MCF 10A (cell line): ENCODE measurements at regions not wholly inside any gene's neighbourhood (a gene's known extent, or its start where the extent isn't known, plus 50 kb on each side); places are given as distances from the start of the nearest gene placed in this dataset.
A peak's percentile ranks its signal among the peaks of the same experiment; 100 is the strongest.
"Not testable (repeated sequence)": the region's sequence is repeated elsewhere in the genome, so short reads cannot be mapped to it uniquely, and the experiment has no call there.

Experiments used
- BruUV-seq: library from RNA; stranded (reverse); fragments of 400-500 nt; replicated peaks from 2 replicates; lab custom pipeline; 2021; lab: Mats Ljungman, UMichigan
- CTCF ChIA-PET: fragments of 300-600 bp; sonication (Branson Sonifier 250); formaldehyde crosslinking; extraction: SDS; loops from one replicate; lab custom pipeline; 2021; ENCODE audit warnings: antibody characterized with exemption, inconsistent platforms; lab: Yijun Ruan, JAX
- POLR2A ChIA-PET: fragments of 300-600, 350-650 bp; sonication (Branson Sonifier 250); formaldehyde crosslinking; extraction: SDS; loops from one replicate; lab custom pipeline; 2020; ENCODE audit warnings: antibody characterized with exemption, inconsistent platforms; lab: Yijun Ruan, JAX
- DNase-seq: peaks from one replicate; pipeline ENCODE4 v3.0.0-alpha.2; 2018; ENCODE audit not compliant: unreplicated experiment
- H3K27ac Mint-ChIP-seq: one replicate; pipeline ENCODE4 v1.8.0; 2022; ENCODE audit warnings: mild to moderate bottlenecking, low read depth, mixed read lengths; ENCODE audit not compliant: unreplicated experiment
- H3K27me3 Mint-ChIP-seq: one replicate; pipeline ENCODE4 v1.8.0; 2022; ENCODE audit warnings: mixed read lengths; ENCODE audit not compliant: insufficient read depth, unreplicated experiment
- H3K36me3 Mint-ChIP-seq: one replicate; pipeline ENCODE4 v1.8.0; 2022; ENCODE audit warnings: mild to moderate bottlenecking, moderate library complexity, mixed read lengths; ENCODE audit not compliant: insufficient read depth, unreplicated experiment
- H3K4me1 Mint-ChIP-seq: one replicate; pipeline ENCODE4 v1.8.0; 2022; ENCODE audit warnings: mixed read lengths; ENCODE audit not compliant: insufficient read depth, unreplicated experiment
- H3K4me3 Mint-ChIP-seq: one replicate; pipeline ENCODE4 v1.8.0; 2022; ENCODE audit warnings: mild to moderate bottlenecking, moderate library complexity, mixed read lengths; ENCODE audit not compliant: unreplicated experiment
- H3K9me3 Mint-ChIP-seq: one replicate; pipeline ENCODE4 v1.8.0; 2022; ENCODE audit warnings: mixed read lengths; ENCODE audit not compliant: unreplicated experiment
- CTCF ChIP-seq: fragments of 200-600 bp; IDR thresholded peaks from one replicate; pipeline ENCODE4 v1.8.0; 2022; ENCODE audit warnings: antibody characterized with exemption, mild to moderate bottlenecking; ENCODE audit not compliant: unreplicated experiment
- intact Hi-C: fragments of 100-400 bp; cut with micrococcal nuclease; formaldehyde crosslinking; loops from 2 replicates; pipeline ENCODE4 v1.14.1; 2022

GRCh38 chrX:3950373-3950772 lies 236.9 kb upstream of the PRKX start:
- POLR2A ChIA-PET = no interaction called here
- BruUV-seq = no TSS peak
- TF ChIP-seq CTCF = no peak
- Mint-ChIP-seq H3K27me3 (no peaks in the 10 kb centered on the region), H3K4me1 (no peaks in the 10 kb centered on the region), H3K27ac (no peak overlapping the region), H3K9me3 (peaks cover 15% of the 10 kb centered on the region), H3K36me3 (no peaks in the 10 kb centered on the region), H3K4me3 (no peak overlapping the region)
- CTCF ChIA-PET = interaction anchor here (0.6 to 1.6 kb wide), 4 partner anchors 12 to 783 kb away, joined by 3 to 10 read pairs (median 3); no protein-coding TSS in a partner anchor
- intact Hi-C loops = no loop called here
- DNase-seq = no peak

GRCh38 chrX:3943965-3944364 lies 230.5 kb upstream of the PRKX start:
- peaks cover 7% of the 10 kb centered on the region for H3K9me3 Mint-ChIP-seq
- POLR2A ChIA-PET = no interaction called here
- CTCF ChIA-PET = no interaction called here
- intact Hi-C loops = no loop called here
- no peak overlapping the region for H3K27ac Mint-ChIP-seq
- no peaks in the 10 kb centered on the region for H3K4me1 Mint-ChIP-seq
- no TSS peak for BruUV-seq
- DNase-seq = no peak
- H3K27me3 Mint-ChIP-seq = no peaks in the 10 kb centered on the region
- no peak overlapping the region for H3K4me3 Mint-ChIP-seq
- TF ChIP-seq CTCF = no peak
- H3K36me3 Mint-ChIP-seq = no peaks in the 10 kb centered on the region

GRCh38 chrX:3940000-3940610 lies 226.7 kb upstream of the PRKX start:
- no TSS peak for BruUV-seq
- H3K9me3 Mint-ChIP-seq = peaks cover 7% of the 10 kb centered on the region
- intact Hi-C loops = no loop called here
- no peaks in the 10 kb centered on the region for H3K36me3 Mint-ChIP-seq
- no peak overlapping the region for H3K27ac Mint-ChIP-seq
- CTCF ChIA-PET = interaction anchor here (0.6 to 4.7 kb wide), 9 partner anchors 13 to 1869 kb away, joined by 3 to 40 read pairs (median 6); no protein-coding TSS in a partner anchor
- H3K4me3 Mint-ChIP-seq = no peak overlapping the region
- no peaks in the 10 kb centered on the region for H3K4me1 Mint-ChIP-seq
- peak; percentile 38 for DNase-seq
- POLR2A ChIA-PET = interaction anchor here (0.6 to 1.8 kb wide), 2 partner anchors 13 to 58 kb away, joined by 3 to 4 read pairs; no protein-coding TSS in a partner anchor
- H3K27me3 Mint-ChIP-seq = no peaks in the 10 kb centered on the region
- TF ChIP-seq CTCF = peak; percentile 49

- DNase-seq = no peak
- Mint-ChIP-seq H3K9me3 (peaks cover 7% of the 10 kb centered on the region), H3K4me1 (no peaks in the 10 kb centered on the region), H3K27me3 (no peaks in the 10 kb centered on the region), H3K36me3 (no peaks in the 10 kb centered on the region), H3K4me3 (no peak overlapping the region), H3K27ac (no peak overlapping the region)
- no TSS peak for BruUV-seq
- TF ChIP-seq CTCF = no peak
- intact Hi-C loops = no loop called here
- ChIA-PET POLR2A (no interaction called here), CTCF (no interaction called here)
These were observed 225.1 kb upstream of the PRKX start for GRCh38 chrX:3938587-3938986.

GRCh38 chrX:3935196-3935595 lies 221.7 kb upstream of the PRKX start:
- DNase-seq, intact Hi-C loops, H3K27ac Mint-ChIP-seq, H3K4me1 Mint-ChIP-seq, H3K36me3 Mint-ChIP-seq, BruUV-seq, H3K27me3 Mint-ChIP-seq, H3K4me3 Mint-ChIP-seq, CTCF ChIA-PET, H3K9me3 Mint-ChIP-seq, POLR2A ChIA-PET: not testable (repeated sequence)

- H3K4me3 Mint-ChIP-seq, H3K4me1 Mint-ChIP-seq, H3K27ac Mint-ChIP-seq, H3K9me3 Mint-ChIP-seq, H3K36me3 Mint-ChIP-seq, intact Hi-C loops, DNase-seq, BruUV-seq, POLR2A ChIA-PET, H3K27me3 Mint-ChIP-seq, CTCF ChIA-PET: not testable (repeated sequence)
These were observed 207.1 kb upstream of the PRKX start for GRCh38 chrX:3920424-3921017.
